Inferior parietal cortex (tissue), 1 donor: ENCODE measurements at regions not wholly inside any gene's neighbourhood (a gene's known extent, or its start where the extent isn't known, plus 50 kb on each side); places are given as distances from the start of the nearest gene placed in this dataset.

Experiments
- DNase-seq: peaks from one replicate; pipeline ENCODE4 v3.0.0-alpha.2; 2016; ENCODE audit errors: extremely low spot score

DNA sequence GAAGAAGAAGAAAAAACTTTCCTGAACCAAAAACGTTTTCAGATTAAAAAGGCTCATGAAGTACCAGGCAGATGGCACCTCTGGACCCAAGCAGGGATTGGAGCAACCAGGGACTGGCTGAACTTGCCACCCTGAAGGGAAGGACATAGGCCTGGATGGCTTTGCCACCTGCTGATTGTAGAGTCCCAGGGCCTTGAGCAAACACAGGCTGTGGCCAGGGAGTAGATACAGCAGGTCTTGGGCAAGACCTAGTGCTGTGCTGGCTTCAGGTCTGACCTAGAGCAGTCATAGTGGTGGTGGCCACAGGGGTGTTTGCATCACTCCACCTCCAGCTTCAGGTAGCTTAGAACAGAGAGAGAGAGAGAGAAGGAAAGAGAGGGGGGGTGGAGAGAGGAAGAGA is 176.7 kb upstream of the FOXN2 start:
- no peak for DNase-seq

DNA sequence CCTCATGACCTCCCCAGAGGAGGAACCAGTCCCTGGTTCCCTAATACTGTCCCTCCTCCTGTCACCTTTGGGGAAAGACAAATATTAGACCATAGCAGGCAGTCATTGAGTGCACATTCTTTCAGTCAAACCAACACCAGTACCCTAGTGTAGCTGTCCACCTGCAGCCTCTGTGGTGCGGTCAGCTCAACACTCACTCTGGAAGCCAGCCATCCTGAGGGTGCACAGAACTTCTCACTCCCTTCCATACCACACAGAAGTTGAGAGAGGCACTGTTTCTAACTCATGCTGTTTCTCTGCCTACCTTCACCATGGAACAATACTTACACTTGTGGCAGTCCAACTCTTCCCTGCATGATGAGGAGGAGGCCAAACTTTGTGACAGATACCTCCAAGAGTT is 175.6 kb upstream of the FOXN2 start:
- no peak for DNase-seq

DNA sequence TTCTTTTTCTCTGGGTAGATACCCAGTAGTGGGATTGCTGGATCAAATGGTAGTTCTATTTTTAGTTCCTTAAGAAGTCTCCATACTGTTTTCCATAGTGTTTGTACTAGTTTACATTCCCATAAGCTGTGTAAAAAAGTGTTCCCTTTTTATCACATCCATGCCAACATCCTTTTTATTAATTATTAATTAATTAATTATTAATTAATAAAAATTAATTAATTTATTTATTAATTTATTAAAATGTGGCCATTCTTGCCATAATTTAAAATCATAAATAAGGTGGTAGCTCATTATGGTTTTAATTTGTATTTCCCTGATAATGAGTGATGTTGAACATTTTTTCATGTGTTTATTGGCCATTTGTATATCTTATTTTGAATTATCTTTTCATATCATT is 173.9 kb upstream of the FOXN2 start:
- no peak for DNase-seq

DNA sequence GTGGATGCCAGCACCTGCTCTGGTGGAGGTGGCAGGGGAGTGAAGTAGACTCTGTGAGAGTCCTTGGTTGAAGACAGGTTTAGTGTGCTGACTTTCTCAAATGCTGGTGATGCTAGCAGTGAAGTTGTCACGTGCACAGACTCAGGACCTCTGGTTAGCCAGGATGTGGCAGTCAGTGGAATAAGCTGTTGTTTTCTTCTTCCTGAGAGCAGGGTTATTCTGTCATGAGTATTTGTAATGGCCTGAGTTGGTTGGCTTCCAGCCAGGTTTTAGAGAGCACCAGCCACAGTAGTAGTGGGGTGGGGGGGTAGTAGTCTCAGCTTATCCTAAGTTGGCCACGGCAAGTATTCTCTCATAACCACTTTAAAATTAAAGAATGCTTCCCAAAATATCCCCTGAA is 169.7 kb upstream of the FOXN2 start:
- DNase-seq, result no peak

DNA sequence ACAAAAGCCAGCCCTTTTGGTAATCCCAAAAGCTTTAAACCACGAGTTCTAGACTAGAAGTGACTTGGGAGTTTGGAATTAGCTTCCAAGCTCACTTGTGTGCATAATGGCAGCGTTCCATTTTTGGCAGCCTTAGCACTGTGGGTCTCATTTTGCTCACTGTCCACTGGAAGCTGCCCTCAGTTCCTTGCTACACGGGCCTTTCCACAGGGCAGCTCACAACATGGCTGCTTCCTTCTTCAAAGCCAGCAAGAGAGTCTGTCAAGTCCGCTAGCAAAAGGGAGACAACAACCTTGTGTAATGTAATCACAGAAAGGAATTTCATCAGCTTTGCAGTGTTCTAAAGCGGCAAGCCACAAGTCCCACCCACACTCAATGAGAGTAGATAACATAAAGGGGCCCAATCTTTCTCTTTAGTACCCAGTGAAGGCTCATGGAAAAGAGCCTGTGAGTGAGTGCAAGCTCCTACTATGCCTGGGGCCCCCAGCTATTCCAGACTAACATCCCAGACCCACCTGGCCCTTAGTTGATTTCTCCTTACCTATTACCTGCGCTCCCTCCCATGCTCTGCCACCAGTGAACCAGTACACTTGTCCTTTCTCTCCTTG is 168.5 kb upstream of the FOXN2 start:
- no peak for DNase-seq

DNA sequence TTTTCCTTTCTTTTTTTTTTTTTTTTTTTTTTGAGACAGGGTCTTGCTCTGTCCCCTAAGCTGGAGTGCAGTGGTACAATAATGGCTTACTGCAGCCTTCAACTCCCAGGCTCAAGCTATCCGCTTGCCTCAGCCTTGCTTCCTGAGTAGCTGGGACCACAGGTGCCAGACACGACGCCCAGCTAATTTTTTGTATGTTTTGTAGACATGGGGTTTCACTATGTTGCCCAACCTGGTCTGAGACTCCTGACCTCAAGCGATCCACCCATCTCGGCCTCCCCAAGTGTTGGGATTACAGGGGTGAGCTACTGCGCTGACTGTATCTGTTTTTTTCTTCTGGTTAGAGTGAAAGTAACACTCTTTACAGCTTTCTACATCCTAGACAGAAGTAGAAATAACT is 167.9 kb upstream of the FOXN2 start:
- no peak for DNase-seq

DNA sequence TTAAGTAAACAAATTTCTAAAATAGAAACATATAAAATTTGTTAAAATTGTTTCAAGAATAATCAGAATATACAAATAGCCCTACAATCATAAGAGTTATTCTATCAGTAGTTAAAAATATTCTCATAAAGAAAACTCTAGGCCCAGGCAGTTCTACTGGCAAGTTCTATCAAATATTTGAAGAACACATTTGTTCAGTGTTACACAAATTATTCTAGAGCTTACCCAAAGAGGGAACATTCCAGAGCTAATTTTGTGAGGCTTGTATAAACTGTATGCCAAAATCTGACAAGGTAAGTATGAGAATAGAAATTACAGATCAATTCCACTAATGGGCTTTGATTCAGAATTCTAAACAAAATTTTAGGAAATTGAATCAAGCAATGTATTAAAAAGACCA is 166.8 kb upstream of the FOXN2 start:
- no peak for DNase-seq

DNA sequence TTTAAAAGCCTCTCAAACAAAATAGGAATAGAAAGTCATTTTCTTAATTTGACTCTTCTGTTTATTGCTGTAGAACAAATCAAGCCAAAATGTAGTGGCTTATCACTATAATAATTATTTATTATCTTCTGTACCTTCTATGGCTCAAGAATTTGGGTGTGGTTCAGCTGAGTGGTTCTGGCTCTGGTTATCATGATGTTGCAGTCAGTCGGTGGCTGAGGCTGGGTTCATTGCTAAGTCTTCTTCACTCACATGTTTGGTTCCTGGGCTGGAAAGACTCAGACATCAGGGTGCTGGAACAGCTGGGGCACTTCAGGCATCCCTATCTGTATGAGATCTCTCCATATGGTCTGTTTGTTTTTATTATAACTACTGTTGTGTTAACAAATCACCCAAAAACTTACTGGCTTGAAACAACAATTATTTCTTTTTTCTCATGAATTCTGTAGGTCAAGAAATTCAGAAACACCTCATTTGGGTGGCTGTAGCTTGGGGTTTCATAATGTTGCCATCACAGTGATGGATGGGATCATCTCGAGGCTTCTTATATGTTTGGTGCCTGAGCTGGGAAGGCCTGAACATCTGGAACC is 165.5 kb upstream of the FOXN2 start:
- no peak for DNase-seq

DNA sequence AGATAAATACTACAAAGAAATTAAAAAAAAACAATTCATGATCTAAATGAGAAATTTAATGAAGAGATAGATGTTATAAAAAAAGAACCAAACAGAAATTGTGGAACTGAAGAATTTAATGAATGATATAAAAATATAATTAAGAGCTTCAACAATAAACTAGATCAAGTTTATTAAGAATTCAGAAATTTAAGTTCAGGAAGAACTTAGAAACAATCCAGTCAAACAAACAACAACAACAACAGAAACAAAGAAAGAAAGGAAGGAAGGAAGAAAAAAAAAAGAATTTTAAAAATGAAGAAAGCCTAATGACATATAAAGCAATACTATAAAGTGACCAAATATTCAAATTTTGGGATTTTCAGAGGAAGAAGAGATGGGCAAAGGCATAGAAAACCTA is 157.3 kb upstream of the FOXN2 start:
- DNase-seq, result no peak

DNA sequence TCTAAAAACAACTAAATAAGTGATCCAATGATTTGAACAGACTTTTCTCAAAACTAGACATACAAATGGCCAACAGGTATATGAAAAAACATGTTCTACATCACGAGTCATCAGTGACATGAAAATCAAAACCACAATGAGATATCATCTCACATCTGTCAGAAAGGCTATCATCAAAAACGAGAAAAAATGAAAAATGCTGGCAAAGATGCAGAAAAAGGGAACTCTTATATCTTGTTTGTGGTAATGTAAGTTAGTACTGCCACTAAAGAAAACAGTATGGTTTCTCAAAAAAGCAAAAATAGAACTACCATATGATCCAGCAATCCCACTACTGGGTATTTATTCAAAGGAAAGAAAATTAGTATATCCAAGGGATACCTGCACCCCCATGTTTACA is 152.9 kb upstream of the FOXN2 start:
- DNase-seq, result no peak

DNA sequence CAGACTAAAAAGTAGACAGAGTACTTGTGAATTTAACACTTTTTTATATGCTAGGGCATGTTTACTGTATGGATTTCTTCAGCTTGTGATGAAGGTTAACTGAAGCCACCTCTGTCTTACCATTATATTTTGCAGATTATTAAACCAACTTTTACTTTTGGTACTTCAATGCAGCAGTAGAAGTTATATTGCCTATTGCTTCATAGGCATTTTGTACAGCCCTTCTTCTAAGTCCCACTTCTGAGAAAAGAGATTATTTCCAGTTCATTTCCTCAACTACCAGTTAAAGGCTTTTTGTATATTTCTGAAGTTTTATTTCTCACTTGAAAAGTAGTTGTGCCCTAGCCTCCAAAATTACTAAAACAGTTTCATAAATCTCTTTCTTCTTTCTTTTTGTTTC is 151.7 kb upstream of the FOXN2 start:
- no peak for DNase-seq

DNA sequence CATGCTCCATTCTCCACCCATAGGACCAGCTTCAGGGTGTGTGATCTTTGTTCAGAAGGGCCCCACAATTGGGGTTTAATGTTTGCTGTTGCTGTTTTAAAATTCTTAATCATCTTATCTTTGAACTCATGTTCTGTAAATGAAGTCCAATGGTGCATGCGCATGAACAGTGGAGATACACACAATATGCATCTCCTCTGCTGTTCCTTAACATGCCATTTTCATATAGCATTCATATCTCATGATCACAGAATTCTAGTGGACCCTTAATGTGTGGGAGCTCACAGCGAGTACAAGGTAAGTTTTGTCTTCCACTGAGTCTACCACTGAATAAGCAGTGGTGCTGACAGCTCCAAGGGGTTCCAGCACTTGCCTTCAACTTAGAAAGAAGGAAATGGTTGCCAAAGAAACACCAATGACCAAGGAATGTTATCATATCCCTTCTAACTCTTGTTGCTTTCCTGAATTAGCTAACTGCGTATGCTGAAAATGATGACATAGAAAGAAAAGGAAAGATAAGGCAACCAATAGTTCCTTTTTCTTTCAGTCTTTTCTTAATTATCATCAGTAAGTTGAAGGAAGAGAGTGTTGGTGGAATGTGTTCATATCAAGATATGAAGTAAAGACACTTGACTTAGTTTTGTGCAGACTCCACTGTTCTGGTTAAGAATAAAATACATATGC is 149.3 kb upstream of the FOXN2 start:
- no peak for DNase-seq

DNA sequence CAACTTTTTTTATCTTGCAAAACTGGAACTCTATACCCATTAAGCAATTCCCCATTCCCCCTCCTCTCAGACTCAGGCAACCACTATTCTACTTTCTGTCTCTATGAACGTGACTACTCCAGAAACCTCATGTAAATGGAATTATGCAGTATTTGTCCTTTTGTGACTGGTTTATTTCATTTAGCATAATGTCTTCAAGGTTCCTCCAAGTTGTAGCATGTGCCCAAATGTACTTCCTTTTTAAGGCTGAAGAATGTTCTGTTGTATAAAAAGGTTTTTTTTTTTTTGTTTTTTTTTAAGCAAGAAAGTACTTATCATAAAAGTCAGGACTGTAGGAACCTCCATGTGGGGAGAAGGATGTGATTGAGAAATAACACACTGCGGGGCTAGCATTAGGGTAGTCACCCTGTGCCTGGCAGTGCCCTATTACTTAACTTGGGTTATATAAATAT is 145.3 kb upstream of the FOXN2 start:
- DNase-seq, result no peak

DNA sequence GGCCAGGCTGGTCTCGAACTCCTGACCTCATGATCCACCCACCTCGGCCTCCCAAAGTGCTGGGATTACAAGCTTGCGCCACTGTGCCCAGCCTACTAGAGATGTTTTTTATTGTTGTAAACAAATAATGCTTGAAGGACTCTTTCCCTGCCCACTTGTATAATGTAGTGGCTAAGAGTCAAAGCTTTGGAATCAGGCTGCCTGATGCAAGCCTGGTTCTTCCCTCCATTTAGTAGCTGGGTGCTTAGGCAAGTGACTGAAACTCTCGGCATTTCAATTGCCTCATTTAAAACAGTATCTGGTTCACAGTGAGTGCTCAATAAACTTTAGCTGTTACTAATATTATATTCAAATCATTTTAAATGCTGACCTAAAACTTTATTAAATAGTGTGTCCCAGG is 144.2 kb upstream of the FOXN2 start:
- DNase-seq, result no peak

DNA sequence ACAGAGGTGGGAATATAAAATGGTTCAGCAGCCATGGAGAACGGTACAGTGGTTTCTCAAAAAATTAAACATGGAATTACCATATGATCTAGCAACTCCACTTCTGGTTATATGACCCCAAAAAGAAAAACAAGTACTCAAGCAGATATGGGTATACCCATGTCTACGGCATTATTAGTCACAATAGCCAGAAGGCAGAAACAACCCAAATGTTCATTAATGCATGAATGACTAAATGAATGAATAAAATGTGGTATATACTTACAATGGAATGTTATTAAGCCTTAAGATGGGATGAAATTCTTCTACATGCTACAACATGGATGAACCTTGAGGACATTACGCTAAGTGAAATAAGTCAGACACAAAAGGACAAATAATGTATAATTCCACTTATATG is 141.3 kb upstream of the FOXN2 start:
- DNase-seq, result no peak

DNA sequence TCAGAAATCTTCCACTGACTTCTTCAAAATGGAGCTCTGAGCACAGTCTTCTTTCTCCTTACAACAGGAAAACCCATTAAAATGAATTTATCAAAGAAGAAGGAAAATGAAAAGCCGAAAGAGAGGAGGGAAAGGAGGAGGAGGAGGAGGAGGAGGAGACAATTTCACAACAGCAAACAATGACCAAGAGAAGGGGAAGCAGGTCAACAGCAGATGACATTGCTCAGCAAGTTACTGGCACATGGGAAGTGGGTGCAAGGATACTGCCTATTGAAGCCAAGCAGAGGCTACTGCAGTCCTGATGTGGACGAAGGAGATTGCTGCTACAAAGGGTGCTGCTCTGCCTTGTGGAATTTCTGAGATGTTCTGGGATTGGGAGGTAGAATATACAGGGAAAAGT is 140.0 kb upstream of the FOXN2 start:
- no peak for DNase-seq

DNA sequence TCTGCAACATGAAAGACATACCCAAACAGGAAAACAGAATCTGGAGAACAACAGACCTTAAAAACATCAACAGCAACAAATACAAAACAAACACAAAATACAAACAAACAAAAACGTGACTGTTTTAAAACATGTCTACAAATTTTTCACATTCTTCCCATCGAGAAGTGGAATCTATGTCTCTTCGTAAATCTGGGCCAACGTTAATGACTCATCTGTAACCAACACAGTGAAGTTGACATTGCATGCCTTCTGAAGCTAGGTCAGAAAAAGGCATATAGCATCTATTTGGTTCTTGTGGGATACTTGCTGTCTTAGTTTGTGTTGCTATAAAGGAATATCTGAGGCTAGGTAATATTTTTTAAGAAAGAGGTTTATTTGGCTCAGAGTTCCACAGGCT is 139.2 kb upstream of the FOXN2 start:
- no peak for DNase-seq

DNA sequence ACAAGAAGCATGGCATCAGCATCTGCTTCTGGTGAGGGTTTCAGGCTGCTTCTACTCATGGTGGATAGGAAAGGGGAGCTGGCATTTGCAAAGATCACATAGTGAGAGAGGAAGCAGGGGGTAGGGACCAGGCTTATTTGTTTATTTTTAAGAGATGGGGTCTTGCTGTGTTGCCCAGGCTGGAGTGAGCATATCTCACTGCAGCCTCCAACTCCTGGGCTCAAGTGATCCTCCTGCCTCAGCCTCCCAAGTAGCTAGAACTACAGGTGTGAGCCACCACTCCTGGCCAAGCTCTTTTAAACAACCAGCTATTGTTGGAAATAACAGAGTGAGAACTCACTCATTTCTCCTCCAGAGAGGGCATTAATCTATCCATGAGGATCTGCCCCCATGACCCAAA is 138.8 kb upstream of the FOXN2 start:
- DNase-seq, result no peak

DNA sequence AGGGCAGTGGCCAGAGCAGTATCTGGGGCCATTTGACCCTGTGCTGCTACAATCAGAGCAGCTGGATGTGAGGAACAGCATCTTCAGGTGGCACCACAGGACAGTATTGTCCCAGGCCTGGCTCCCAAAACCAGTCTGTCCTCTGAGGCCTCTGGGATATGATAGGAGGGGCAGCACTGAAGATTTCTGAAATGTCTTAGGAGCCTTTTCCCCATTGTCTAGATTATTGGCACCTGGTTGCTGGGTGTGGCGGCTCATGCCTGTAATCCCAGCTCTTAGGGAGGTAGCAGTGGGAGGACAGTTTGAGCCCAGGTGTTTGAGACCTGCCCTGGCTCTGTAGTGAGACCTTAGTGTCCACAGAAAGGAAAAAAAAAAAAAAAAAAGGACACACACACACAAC is 137.6 kb upstream of the FOXN2 start:
- DNase-seq, result no peak

DNA sequence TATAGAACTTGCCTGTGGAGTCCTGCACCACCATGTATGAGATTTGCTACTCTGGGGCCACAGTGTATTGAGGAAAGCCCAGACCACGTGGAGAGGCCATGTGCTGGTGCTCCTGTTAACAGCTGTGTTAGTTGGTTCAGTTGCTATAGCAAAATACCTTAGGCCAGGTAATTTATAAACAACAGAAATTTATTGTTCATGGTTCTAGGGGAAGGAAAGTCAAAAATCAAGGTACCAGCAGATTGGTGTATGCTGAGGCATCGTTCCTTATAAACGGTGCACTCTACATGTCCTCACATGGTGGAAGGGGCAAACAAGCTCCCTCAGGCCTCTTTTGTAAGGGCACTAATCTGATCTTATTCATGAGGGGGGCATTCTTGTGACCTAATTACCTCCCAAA is 135.9 kb upstream of the FOXN2 start:
- no peak for DNase-seq

DNA sequence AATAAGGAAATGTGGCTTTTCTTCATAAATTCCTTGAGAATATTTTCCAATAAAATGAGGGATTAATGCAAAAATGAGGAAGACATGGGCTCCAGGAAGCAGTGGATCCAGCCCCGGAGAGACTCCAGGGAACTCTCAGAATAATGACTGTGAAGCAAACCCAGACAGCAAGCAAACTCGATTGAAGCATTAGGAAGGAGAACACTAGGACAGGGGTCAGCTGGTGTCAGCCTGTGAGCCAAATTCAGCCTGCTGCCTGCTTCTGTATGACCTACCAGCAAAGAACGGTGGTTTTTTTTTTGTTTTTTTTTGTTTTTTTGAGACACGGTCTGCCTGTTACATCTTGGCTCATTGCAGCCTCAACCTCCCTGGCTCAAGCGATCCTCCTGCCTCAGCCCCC is 133.9 kb upstream of the FOXN2 start:
- no peak for DNase-seq

DNA sequence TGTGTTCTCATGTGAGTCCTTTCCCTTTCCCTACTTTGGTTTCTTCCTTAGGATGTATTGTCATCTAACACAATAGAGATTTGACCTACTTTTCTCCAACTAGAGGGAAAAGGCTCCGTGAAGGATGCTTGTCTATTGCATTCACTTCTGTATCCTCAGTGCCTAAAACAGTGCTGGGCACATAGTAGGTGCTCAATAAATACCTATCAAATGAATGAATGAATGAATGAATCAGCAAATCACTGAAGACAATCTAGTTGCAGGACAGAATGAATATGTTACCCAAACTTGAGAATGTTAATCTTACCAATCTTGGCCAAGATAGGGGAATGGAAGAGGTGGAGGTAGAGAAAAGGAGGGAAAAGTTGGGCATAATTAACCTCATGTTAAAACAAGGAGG is 131.2 kb upstream of the FOXN2 start:
- no peak for DNase-seq

DNA sequence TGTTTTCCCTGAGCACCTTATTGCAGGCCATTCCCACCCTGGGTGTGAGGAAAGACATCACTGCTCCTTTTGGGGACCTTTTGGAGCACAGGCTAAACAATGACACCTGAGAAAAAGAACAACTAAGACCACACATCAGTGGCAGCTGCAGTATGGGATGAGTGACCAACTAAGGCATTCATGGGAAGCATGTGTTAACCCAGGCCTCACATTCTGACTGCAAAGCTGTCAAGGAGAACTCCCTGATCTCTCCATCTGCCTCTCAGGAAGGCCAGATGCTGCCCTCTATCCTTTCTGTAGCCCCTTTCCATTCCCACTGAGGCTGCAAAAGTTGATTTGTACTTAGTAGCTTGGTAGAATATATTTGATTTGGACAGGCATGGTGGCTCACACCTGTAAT is 130.5 kb upstream of the FOXN2 start:
- DNase-seq, result no peak

DNA sequence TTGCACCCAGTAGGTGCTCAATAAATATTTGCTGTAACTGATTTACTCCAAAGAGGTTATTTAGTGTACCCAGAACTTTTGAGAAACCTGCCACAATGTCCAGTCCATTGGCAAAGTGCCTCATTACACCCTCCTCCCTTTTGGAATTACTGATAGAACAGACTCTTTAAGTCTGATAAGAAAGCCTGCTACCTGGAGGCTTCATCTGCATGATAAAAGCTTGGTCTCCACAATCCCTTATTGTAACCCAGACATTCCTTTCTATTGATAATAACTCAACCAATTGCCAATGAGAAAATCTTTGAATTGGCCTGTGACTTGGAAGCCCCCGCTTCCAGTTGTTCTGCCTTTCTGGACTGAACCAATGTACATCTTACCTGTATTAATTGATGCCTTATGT is 127.0 kb upstream of the FOXN2 start:
- no peak for DNase-seq
